ENCODE measurements at regions not wholly inside any gene's neighbourhood (a gene's known extent, or its start where the extent isn't known, plus 50 kb on each side); places are given as distances from the start of the nearest gene placed in this dataset.

- no CpG with 5 or more reads among the region's 3 CpGs for WGBS (ENCODE audit: insufficient coverage, low lambda C conversion rate)
- DNase-seq = no peak
- Histone ChIP-seq H3K27ac (ENCODE audit: low read length) (no peak overlapping the region), H3K9me3 (ENCODE audit: control insufficient read depth, low read depth, low read length) (no peaks in the 10 kb centered on the region), H3K27me3 (ENCODE audit: control insufficient read depth, insufficient read depth, low read length) (no peaks in the 10 kb centered on the region), H3K4me1 (ENCODE audit: control insufficient read depth, insufficient read depth, low read length) (no peaks in the 10 kb centered on the region), H3K4me3 (ENCODE audit: low read length) (no peak overlapping the region), H3K36me3 (ENCODE audit: control insufficient read depth, insufficient read depth, low read length) (no peaks in the 10 kb centered on the region)
These were observed 314.2 kb downstream of the RAB28 start for GRCh38 chr4:13169731-13170525.

GRCh38 chr4:13168326-13168725 is 315.8 kb downstream of the RAB28 start:
- WGBS (ENCODE audit: insufficient coverage, low lambda C conversion rate) = 80% methylated on average over 1 of the region's 2 CpGs
- Histone ChIP-seq H3K36me3 (ENCODE audit: control insufficient read depth, insufficient read depth, low read length) (no peaks in the 10 kb centered on the region), H3K27me3 (ENCODE audit: control insufficient read depth, insufficient read depth, low read length) (no peaks in the 10 kb centered on the region), H3K4me3 (ENCODE audit: low read length) (no peak overlapping the region), H3K4me1 (ENCODE audit: control insufficient read depth, insufficient read depth, low read length) (no peaks in the 10 kb centered on the region), H3K27ac (ENCODE audit: low read length) (no peak overlapping the region), H3K9me3 (ENCODE audit: control insufficient read depth, low read depth, low read length) (no peaks in the 10 kb centered on the region)
- DNase-seq = no peak

GRCh38 chr4:13166214-13166613 is 317.9 kb downstream of the RAB28 start:
- H3K27ac ChIP-seq (ENCODE audit: low read length) = no peak overlapping the region
- no peaks in the 10 kb centered on the region for H3K36me3 ChIP-seq (ENCODE audit: control insufficient read depth, insufficient read depth, low read length)
- no peak for DNase-seq
- H3K4me3 ChIP-seq (ENCODE audit: low read length) = no peak overlapping the region
- H3K4me1 ChIP-seq (ENCODE audit: control insufficient read depth, insufficient read depth, low read length) = no peaks in the 10 kb centered on the region
- H3K27me3 ChIP-seq (ENCODE audit: control insufficient read depth, insufficient read depth, low read length) = no peaks in the 10 kb centered on the region
- no peaks in the 10 kb centered on the region for H3K9me3 ChIP-seq (ENCODE audit: control insufficient read depth, low read depth, low read length)
- WGBS (ENCODE audit: insufficient coverage, low lambda C conversion rate) = 100% methylated on average over 2 of the region's 2 CpGs

- Histone ChIP-seq H3K4me3 (ENCODE audit: low read length) (no peak overlapping the region), H3K9me3 (ENCODE audit: control insufficient read depth, low read depth, low read length) (no peaks in the 10 kb centered on the region), H3K27ac (ENCODE audit: low read length) (no peak overlapping the region), H3K36me3 (ENCODE audit: control insufficient read depth, insufficient read depth, low read length) (no peaks in the 10 kb centered on the region), H3K27me3 (ENCODE audit: control insufficient read depth, insufficient read depth, low read length) (no peaks in the 10 kb centered on the region), H3K4me1 (ENCODE audit: control insufficient read depth, insufficient read depth, low read length) (no peaks in the 10 kb centered on the region)
- 40% methylated on average over 1 of the region's 6 CpGs for WGBS (ENCODE audit: insufficient coverage, low lambda C conversion rate)
- DNase-seq = no peak
These were observed 319.3 kb downstream of the RAB28 start for GRCh38 chr4:13164783-13165331.

GRCh38 chr4:13162886-13163285 is 321.3 kb downstream of the RAB28 start:
- no peak for DNase-seq
- no CpG with 5 or more reads among the region's 5 CpGs for WGBS (ENCODE audit: insufficient coverage, low lambda C conversion rate)
- Histone ChIP-seq H3K27ac (ENCODE audit: low read length) (no peak overlapping the region), H3K36me3 (ENCODE audit: control insufficient read depth, insufficient read depth, low read length) (no peaks in the 10 kb centered on the region), H3K9me3 (ENCODE audit: control insufficient read depth, low read depth, low read length) (no peaks in the 10 kb centered on the region), H3K4me3 (ENCODE audit: low read length) (no peak overlapping the region), H3K27me3 (ENCODE audit: control insufficient read depth, insufficient read depth, low read length) (no peaks in the 10 kb centered on the region), H3K4me1 (ENCODE audit: control insufficient read depth, insufficient read depth, low read length) (no peaks in the 10 kb centered on the region)

- DNase-seq = no peak
- Histone ChIP-seq H3K27me3 (ENCODE audit: control insufficient read depth, insufficient read depth, low read length) (no peaks in the 10 kb centered on the region), H3K9me3 (ENCODE audit: control insufficient read depth, low read depth, low read length) (no peaks in the 10 kb centered on the region), H3K4me1 (ENCODE audit: control insufficient read depth, insufficient read depth, low read length) (no peaks in the 10 kb centered on the region), H3K4me3 (ENCODE audit: low read length) (no peak overlapping the region), H3K27ac (ENCODE audit: low read length) (no peak overlapping the region), H3K36me3 (ENCODE audit: control insufficient read depth, insufficient read depth, low read length) (no peaks in the 10 kb centered on the region)
- WGBS (ENCODE audit: insufficient coverage, low lambda C conversion rate) = 80% methylated on average over 1 of the region's 2 CpGs
These were observed 323.2 kb downstream of the RAB28 start for GRCh38 chr4:13160920-13161319.

GRCh38 chr4:13159041-13159620 is 325.0 kb downstream of the RAB28 start:
- no peak overlapping the region for H3K27ac ChIP-seq (ENCODE audit: low read length)
- no peaks in the 10 kb centered on the region for H3K4me1 ChIP-seq (ENCODE audit: control insufficient read depth, insufficient read depth, low read length)
- H3K9me3 ChIP-seq (ENCODE audit: control insufficient read depth, low read depth, low read length) = no peaks in the 10 kb centered on the region
- WGBS (ENCODE audit: insufficient coverage, low lambda C conversion rate) = 56% methylated on average over 1 of the region's 4 CpGs
- H3K27me3 ChIP-seq (ENCODE audit: control insufficient read depth, insufficient read depth, low read length) = no peaks in the 10 kb centered on the region
- H3K4me3 ChIP-seq (ENCODE audit: low read length) = no peak overlapping the region
- H3K36me3 ChIP-seq (ENCODE audit: control insufficient read depth, insufficient read depth, low read length) = no peaks in the 10 kb centered on the region
- peak; percentile 10 to 22 for DNase-seq

GRCh38 chr4:13151194-13151593 is 332.9 kb downstream of the RAB28 start:
- Histone ChIP-seq H3K27ac (ENCODE audit: low read length) (no peak overlapping the region), H3K4me3 (ENCODE audit: low read length) (no peak overlapping the region), H3K27me3 (ENCODE audit: control insufficient read depth, insufficient read depth, low read length) (no peaks in the 10 kb centered on the region), H3K36me3 (ENCODE audit: control insufficient read depth, insufficient read depth, low read length) (no peaks in the 10 kb centered on the region), H3K9me3 (ENCODE audit: control insufficient read depth, low read depth, low read length) (no peaks in the 10 kb centered on the region), H3K4me1 (ENCODE audit: control insufficient read depth, insufficient read depth, low read length) (no peaks in the 10 kb centered on the region)
- DNase-seq = no peak
- WGBS (ENCODE audit: insufficient coverage, low lambda C conversion rate) = no CpG with 5 or more reads among the region's 7 CpGs

GRCh38 chr4:13143222-13144070 is 340.7 kb downstream of the RAB28 start:
- Histone ChIP-seq H3K4me1 (ENCODE audit: control insufficient read depth, insufficient read depth, low read length) (no peaks in the 10 kb centered on the region), H3K27me3 (ENCODE audit: control insufficient read depth, insufficient read depth, low read length) (no peaks in the 10 kb centered on the region), H3K36me3 (ENCODE audit: control insufficient read depth, insufficient read depth, low read length) (no peaks in the 10 kb centered on the region), H3K9me3 (ENCODE audit: control insufficient read depth, low read depth, low read length) (no peaks in the 10 kb centered on the region), H3K4me3 (ENCODE audit: low read length) (no peak overlapping the region), H3K27ac (ENCODE audit: low read length) (no peak overlapping the region)
- no peak for DNase-seq
- WGBS (ENCODE audit: insufficient coverage, low lambda C conversion rate) = 60% methylated on average over 1 of the region's 19 CpGs

GRCh38 chr4:13142726-13143125 is 341.4 kb downstream of the RAB28 start:
- Histone ChIP-seq H3K36me3 (ENCODE audit: control insufficient read depth, insufficient read depth, low read length) (no peaks in the 10 kb centered on the region), H3K27ac (ENCODE audit: low read length) (no peak overlapping the region)

More at GRCh38 chr4:13142726-13143125, 341.4 kb downstream of the RAB28 start:
- 93% methylated on average over 2 of the region's 4 CpGs for WGBS (ENCODE audit: insufficient coverage, low lambda C conversion rate)
- Histone ChIP-seq H3K9me3 (ENCODE audit: control insufficient read depth, low read depth, low read length) (no peaks in the 10 kb centered on the region), H3K27me3 (ENCODE audit: control insufficient read depth, insufficient read depth, low read length) (no peaks in the 10 kb centered on the region), H3K4me1 (ENCODE audit: control insufficient read depth, insufficient read depth, low read length) (no peaks in the 10 kb centered on the region), H3K4me3 (ENCODE audit: low read length) (no peak overlapping the region)
- no peak for DNase-seq
